ENCODE measurements at regions not wholly inside any gene's neighbourhood (a gene's known extent, or its start where the extent isn't known, plus 50 kb on each side); places are given as distances from the start of the nearest gene placed in this dataset.

- Histone ChIP-seq H3K36me3 (ENCODE audit: control insufficient read depth, insufficient read depth, low read length) (no peaks in the 10 kb centered on the region), H3K4me1 (no peaks in the 10 kb centered on the region), H3K4me2 (ENCODE audit: low read length) (no peak overlapping the region), H3K27me3 (ENCODE audit: control insufficient read depth, insufficient read depth, low read length) (no peaks in the 10 kb centered on the region), H3K9me3 (ENCODE audit: control insufficient read depth, low read length) (no peaks in the 10 kb centered on the region), H3K79me2 (no peaks in the 10 kb centered on the region), H2AFZ (no peak overlapping the region), H3K4me3 (ENCODE audit: low read depth, low read length) (no peak overlapping the region), H3K9ac (no peak overlapping the region), H3K27ac (no peak overlapping the region)
- no peak for TF ChIP-seq CTCF (IDR thresholded peaks at IDR 0.05)
Observed at GRCh38 chr10:28912017-28912783, 234.9 kb downstream of the BAMBI start.

- Histone ChIP-seq H3K36me3 (ENCODE audit: control insufficient read depth, insufficient read depth, low read length) (no peaks in the 10 kb centered on the region), H3K79me2 (no peaks in the 10 kb centered on the region), H3K27me3 (ENCODE audit: control insufficient read depth, insufficient read depth, low read length) (no peaks in the 10 kb centered on the region), H3K27ac (no peak overlapping the region), H3K9me3 (ENCODE audit: control insufficient read depth, low read length) (no peaks in the 10 kb centered on the region), H3K4me3 (ENCODE audit: low read depth, low read length) (no peak overlapping the region), H3K4me2 (ENCODE audit: low read length) (no peak overlapping the region), H3K9ac (no peak overlapping the region), H2AFZ (no peak overlapping the region), H3K4me1 (no peaks in the 10 kb centered on the region)
- no peak for TF ChIP-seq CTCF (IDR thresholded peaks at IDR 0.05)
Observed at GRCh38 chr10:28913436-28914237, 236.3 kb downstream of the BAMBI start.

GRCh38 chr10:28914701-28915100 lies 237.4 kb downstream of the BAMBI start:
- Histone ChIP-seq H3K27ac (no peak overlapping the region), H3K9me3 (ENCODE audit: control insufficient read depth, low read length) (no peaks in the 10 kb centered on the region), H3K4me2 (ENCODE audit: low read length) (no peak overlapping the region), H3K4me1 (no peaks in the 10 kb centered on the region), H3K4me3 (ENCODE audit: low read depth, low read length) (no peak overlapping the region), H2AFZ (no peak overlapping the region), H3K27me3 (ENCODE audit: control insufficient read depth, insufficient read depth, low read length) (no peaks in the 10 kb centered on the region), H3K9ac (no peak overlapping the region), H3K79me2 (no peaks in the 10 kb centered on the region), H3K36me3 (ENCODE audit: control insufficient read depth, insufficient read depth, low read length) (no peaks in the 10 kb centered on the region)
- no peak for TF ChIP-seq CTCF (IDR thresholded peaks at IDR 0.05)

- Histone ChIP-seq H3K4me2 (ENCODE audit: low read length) (no peak overlapping the region), H3K27me3 (ENCODE audit: control insufficient read depth, insufficient read depth, low read length) (no peaks in the 10 kb centered on the region), H3K36me3 (ENCODE audit: control insufficient read depth, insufficient read depth, low read length) (no peaks in the 10 kb centered on the region), H3K4me1 (no peaks in the 10 kb centered on the region), H3K9me3 (ENCODE audit: control insufficient read depth, low read length) (no peaks in the 10 kb centered on the region), H3K27ac (no peak overlapping the region), H2AFZ (no peak overlapping the region), H3K79me2 (no peaks in the 10 kb centered on the region), H3K4me3 (ENCODE audit: low read depth, low read length) (no peak overlapping the region), H3K9ac (no peak overlapping the region)
- TF ChIP-seq CTCF (IDR thresholded peaks at IDR 0.05): no peak
Observed at GRCh38 chr10:28915989-28916588, 238.8 kb downstream of the BAMBI start.
